Colonic mucosa (tissue), 4 donors: ENCODE measurements at regions not wholly inside any gene's neighbourhood (a gene's known extent, or its start where the extent isn't known, plus 50 kb on each side); places are given as distances from the start of the nearest gene placed in this dataset.

Source experiments
- DNase-seq: peaks from one replicate; pipeline ENCODE4 v3.0.0-alpha.2; 2020
- H3K27ac ChIP-seq: fragments of 200-600 bp; one replicate; pipeline ENCODE4 v1.8.0; 2021
- H3K27me3 ChIP-seq: fragments of 200-600 bp; one replicate; pipeline ENCODE4 v1.8.0; 2021
- H3K36me3 ChIP-seq: fragments of 200-600 bp; one replicate; pipeline ENCODE4 v1.8.0; 2021
- H3K4me1 ChIP-seq: fragments of 200-600 bp; one replicate; pipeline ENCODE4 v1.8.0; 2021; ENCODE audit warnings: mild to moderate bottlenecking
- H3K4me3 ChIP-seq: fragments of 200-600 bp; one replicate; pipeline ENCODE4 v1.8.0; 2021
- H3K9ac ChIP-seq, 2 donors: one replicate each; pipeline ENCODE4 v1.7.0; 2013; ENCODE audit warnings: control low read depth in 2 of 2, low read depth in 2 of 2, low read length in 2 of 2
- H3K9me3 ChIP-seq: fragments of 200-600 bp; one replicate; pipeline ENCODE4 v1.8.0; 2021
- intact Hi-C: fragments of 100-400 bp; cut with DNase I; formaldehyde crosslinking; loops from one replicate; pipeline ENCODE4 v1.14.1; 2022
- TF ChIP-seq, protein P1 (sequence below): fragments of 200-600 bp; IDR thresholded peaks from one replicate; pipeline ENCODE4 v1.8.0; 2022; ENCODE audit warnings: antibody characterized with exemption, mild to moderate bottlenecking
- donor health status: healthy.
- donor health status: DM: no; HTN: no; CAD: no.
- donor health status: DM: no; HTN: no; CAD: no.

DNA sequence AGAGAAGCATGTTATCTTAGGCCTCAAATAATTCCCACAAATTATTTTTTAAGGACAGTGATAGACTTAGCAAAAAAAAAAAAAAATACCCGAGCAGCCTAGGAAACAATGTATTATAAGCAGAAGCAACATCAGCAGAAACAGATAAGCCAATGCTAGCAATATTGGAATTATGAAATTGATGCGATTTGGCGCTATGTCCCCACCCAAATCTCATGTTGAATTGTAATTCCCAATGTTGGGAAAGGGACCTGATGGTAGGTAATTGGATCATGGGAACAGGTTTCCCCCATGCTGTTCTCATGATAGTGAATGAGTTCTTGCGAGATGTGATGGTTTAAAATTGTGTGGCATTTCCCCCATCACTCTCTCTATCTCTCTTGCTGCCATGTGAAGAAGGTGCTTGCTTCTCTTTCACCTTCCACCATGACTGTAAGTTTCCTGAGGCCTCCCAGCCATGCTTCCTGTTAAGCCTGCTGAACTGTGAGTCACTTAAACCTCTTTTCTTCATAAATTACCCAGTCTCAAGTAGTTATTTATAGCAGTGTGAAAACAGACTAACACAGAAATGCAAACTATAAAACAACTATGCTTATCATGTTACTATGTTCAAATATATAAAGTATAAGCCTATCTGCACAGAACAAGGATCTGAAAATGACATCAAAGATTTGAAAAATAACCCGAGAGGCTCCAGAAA, 75.6 kb upstream of the HIVEP3 start:
- H3K9ac ChIP-seq = no peak overlapping the region
- H3K4me3 ChIP-seq = no peak overlapping the region
- H3K36me3 ChIP-seq = no peaks in the 10 kb centered on the region
- no peaks in the 10 kb centered on the region for H3K27me3 ChIP-seq
- DNase-seq = no peak
- TF ChIP-seq, protein P1, sequence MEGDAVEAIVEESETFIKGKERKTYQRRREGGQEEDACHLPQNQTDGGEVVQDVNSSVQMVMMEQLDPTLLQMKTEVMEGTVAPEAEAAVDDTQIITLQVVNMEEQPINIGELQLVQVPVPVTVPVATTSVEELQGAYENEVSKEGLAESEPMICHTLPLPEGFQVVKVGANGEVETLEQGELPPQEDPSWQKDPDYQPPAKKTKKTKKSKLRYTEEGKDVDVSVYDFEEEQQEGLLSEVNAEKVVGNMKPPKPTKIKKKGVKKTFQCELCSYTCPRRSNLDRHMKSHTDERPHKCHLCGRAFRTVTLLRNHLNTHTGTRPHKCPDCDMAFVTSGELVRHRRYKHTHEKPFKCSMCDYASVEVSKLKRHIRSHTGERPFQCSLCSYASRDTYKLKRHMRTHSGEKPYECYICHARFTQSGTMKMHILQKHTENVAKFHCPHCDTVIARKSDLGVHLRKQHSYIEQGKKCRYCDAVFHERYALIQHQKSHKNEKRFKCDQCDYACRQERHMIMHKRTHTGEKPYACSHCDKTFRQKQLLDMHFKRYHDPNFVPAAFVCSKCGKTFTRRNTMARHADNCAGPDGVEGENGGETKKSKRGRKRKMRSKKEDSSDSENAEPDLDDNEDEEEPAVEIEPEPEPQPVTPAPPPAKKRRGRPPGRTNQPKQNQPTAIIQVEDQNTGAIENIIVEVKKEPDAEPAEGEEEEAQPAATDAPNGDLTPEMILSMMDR = no peak
- H3K9me3 ChIP-seq = no peaks in the 10 kb centered on the region
- H3K27ac ChIP-seq = no peak overlapping the region
- H3K4me1 ChIP-seq = no peaks in the 10 kb centered on the region
- intact Hi-C loops = no loop called here

DNA sequence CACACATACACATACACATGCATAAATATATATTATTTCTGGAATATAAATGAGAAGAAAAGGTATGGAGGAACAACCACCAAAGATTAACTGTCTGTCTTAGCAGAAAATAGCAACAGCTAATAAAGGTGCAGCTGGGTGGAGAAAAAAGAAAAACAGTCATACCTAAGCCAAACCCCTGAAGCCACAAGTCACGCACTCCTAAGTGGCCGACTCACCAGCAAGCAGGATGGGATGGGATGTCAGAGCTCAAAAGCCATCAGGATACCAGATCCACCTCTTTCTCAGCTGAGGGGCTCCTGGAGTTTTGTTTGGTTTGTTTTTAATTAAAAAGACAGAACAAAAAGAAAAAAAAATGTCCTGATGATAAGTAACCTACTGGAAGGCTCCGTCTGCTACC, 64.7 kb upstream of the HIVEP3 start:
- DNase-seq = no peak
- Histone ChIP-seq H3K27me3 (no peaks in the 10 kb centered on the region), H3K9ac (no peak overlapping the region), H3K9me3 (no peaks in the 10 kb centered on the region), H3K36me3 (no peaks in the 10 kb centered on the region), H3K4me3 (no peak overlapping the region), H3K27ac (no peak overlapping the region), H3K4me1 (no peaks in the 10 kb centered on the region)
- TF ChIP-seq, protein P1 = no peak
- intact Hi-C loops = no loop called here

DNA sequence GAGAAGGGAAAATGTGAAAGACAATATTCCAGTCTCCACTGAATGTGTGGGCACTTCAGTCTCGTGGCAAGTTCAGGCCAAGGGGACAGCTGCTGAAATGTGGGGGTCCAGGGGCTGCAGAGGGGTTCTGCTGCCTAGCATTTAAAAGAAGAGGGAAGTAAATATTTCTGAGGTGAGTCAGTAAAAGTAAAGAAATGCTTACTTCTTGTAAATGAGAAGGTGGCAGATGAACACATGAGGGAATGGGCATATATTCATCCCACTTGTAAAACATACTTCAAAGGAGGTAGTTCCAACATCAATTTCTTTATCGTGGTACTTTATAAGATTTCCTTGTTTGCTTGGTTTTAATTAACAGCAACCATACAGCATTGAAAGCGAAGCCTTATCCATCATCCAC, 63.1 kb upstream of the HIVEP3 start:
- H3K27me3 ChIP-seq = no peaks in the 10 kb centered on the region
- H3K36me3 ChIP-seq = no peaks in the 10 kb centered on the region
- H3K9ac ChIP-seq = no peak overlapping the region
- H3K4me1 ChIP-seq = no peaks in the 10 kb centered on the region
- H3K9me3 ChIP-seq = no peaks in the 10 kb centered on the region
- TF ChIP-seq, protein P1 = no peak
- DNase-seq = no peak
- no peak overlapping the region for H3K4me3 ChIP-seq
- H3K27ac ChIP-seq = no peak overlapping the region
- intact Hi-C loops = no loop called here

DNA sequence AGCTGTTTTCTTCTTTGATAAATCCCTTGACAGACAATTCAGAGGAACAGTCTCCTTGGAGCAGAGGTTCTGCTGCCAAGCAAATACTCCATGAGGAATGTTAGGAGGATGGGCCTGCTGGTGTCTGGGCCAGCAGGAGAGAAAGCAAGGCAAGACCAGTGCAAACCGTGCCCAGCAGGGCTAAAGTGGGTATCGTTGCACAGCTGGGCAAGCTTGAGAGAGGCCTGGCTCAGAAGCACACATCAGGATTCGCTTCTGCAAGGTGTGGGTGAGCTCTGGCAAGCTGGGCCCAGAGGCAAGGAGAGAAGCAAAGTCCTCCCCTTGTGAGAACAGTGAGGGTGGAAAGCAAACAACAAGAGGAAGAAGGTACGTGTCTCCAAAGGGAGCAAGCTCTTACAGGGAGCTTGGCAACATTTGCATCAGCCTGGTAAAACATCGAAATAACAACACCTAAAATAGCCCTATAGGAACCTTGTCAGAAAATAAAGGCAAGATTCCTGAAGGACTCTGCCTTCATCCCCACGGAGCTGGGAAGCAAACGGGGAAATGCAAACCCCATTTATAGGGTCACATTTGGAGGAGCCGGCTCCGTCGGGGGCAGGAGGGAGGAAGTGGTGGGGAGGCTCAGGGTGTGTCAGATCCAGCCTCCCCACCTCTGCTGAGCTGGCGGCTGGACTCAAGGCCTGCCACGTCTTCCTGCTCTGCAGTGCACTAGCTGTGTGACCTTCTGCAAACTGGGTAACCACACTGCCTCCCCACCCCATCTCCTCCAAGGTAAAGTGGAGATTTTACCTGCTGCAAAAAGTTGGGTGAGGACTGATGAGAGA, 62.3 kb upstream of the HIVEP3 start:
- Histone ChIP-seq H3K27ac (no peak overlapping the region), H3K36me3 (no peaks in the 10 kb centered on the region), H3K9ac (no peak overlapping the region), H3K4me3 (no peak overlapping the region), H3K9me3 (no peaks in the 10 kb centered on the region), H3K4me1 (no peaks in the 10 kb centered on the region), H3K27me3 (no peaks in the 10 kb centered on the region)
- TF ChIP-seq, protein P1 = no peak
- DNase-seq = peak; percentile 24
- intact Hi-C loops = no loop called here

DNA sequence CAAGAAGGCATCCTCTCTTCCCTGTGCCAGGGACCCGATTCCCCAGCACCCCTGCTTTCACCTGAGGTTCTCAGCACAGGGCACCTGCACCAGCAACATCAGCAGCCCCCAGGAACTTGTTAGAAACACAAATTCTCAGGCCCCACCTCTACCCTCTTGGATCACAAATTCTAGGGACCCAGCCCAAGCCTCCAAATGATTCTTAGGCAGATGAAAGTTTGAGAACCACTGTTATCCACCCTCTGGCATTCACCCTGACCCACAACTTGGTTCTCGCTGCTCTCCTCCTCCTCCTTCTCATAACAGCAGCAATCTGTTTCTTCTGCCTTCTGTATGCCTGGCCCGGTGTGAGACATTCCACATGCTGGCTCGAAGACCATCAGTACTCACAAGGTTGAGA, 60.3 kb upstream of the HIVEP3 start:
- no peak overlapping the region for H3K4me3 ChIP-seq
- intact Hi-C loops = no loop called here
- H3K36me3 ChIP-seq = no peaks in the 10 kb centered on the region
- H3K27me3 ChIP-seq = no peaks in the 10 kb centered on the region
- no peak overlapping the region for H3K9ac ChIP-seq
- H3K9me3 ChIP-seq = no peaks in the 10 kb centered on the region
- H3K27ac ChIP-seq = no peak overlapping the region
- no peaks in the 10 kb centered on the region for H3K4me1 ChIP-seq
- TF ChIP-seq, protein P1 = no peak
- no peak for DNase-seq
